ENCODE measurements at regions not wholly inside any gene's neighbourhood (a gene's known extent, or its start where the extent isn't known, plus 50 kb on each side); places are given as distances from the start of the nearest gene placed in this dataset.

DNA sequence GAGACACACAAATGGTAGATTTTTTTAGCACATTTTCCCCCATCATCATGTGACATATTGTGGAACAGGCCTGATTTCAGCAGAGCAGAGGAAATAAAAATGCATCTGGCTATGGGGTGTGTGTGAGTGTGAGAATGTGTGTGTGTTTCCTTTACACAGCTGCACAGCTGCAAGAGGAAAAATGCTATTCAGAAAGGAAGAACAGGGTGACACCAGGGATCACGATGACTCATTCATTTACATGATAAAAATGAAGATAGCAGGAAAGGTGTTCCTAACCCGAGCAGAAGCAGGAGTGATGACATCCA is 469.5 kb upstream of the TSHZ3 start:
- TF ChIP-seq TAF1 (IDR thresholded peaks at IDR 0.05; ENCODE audit: borderline replicate concordance, low read depth, low read length), result no peak
- TF ChIP-seq POLR2AphosphoS5 (IDR thresholded peaks at IDR 0.05; ENCODE audit: low read depth, low read length), result no peak

All from GM12892 (cell line).